Heart left ventricle (tissue), 13 donors: ENCODE measurements at regions not wholly inside any gene's neighbourhood (a gene's known extent, or its start where the extent isn't known, plus 50 kb on each side); places are given as distances from the start of the nearest gene placed in this dataset.

ENCODE experiments used
- CTCF ChIP-seq, 12 donors: fragments of 200-600 bp; sonication (generic) in 4 of 12; IDR thresholded peaks; one replicate each; pipeline versions ENCODE4 v1.5.0 to v1.8.0; 2018 to 2022; ENCODE audit warnings: antibody characterized with exemption in 12 of 12, mild to moderate bottlenecking in 5 of 12
- POLR2A ChIP-seq, 2 donors: fragments of 450-650 bp; IDR thresholded peaks; one replicate each; pipeline ENCODE4 v1.6.1; 2017; ENCODE audit warnings: antibody characterized with exemption in 2 of 2, mild to moderate bottlenecking in 2 of 2, moderate library complexity in 2 of 2
- donor health status: ischemic (EF 13 %, LVEDD 7.1; RV severe dilation, severe dysfunction).
- donor health status: DM: no; HTN: yes; CAD: no.
- donor health status: DM: no; HTN: no; CAD: no.
- donor health status: ischemic (EF 25% LVEDD 6.9; RV normal size, moderate dysfunction).
- donor health status: ischemic (EF 25% LVEDD 5.7; RV mildly dilated, moderate dysfunction).
- donor health status: ischemic (EF 35%, LVEDD 5.7; RV mildly dilated, moderate dysfunction).
- donor health status: nonischemic (EF 11% LVEDD 7.7; RV severe dilation, severe dysfunction).
- donor health status: DM: yes; HTN: yes; CAD: no.
- donor health status: PGD.
- donor health status: ischemic (EF 29% LVEDD 5.4; RV normal size, mild dysfunction).
- donor health status: nonischemic (EF 23%, LVEDD 6.1; RV moderate dilation, normal function).

GRCh38 chr5:56320686-56321085 is 87.6 kb upstream of the ANKRD55 start:
- TF ChIP-seq CTCF (IDR thresholded peaks at IDR 0.05) (no peak), POLR2A (IDR thresholded peaks at IDR 0.05) (no peak)
